BLaER1 treated with 17β-estradiol and CSF1 and Interleukin-3, amounts not matched to agents 10 nM and 100 nM (cell line): ENCODE measurements at regions not wholly inside any gene's neighbourhood (a gene's known extent, or its start where the extent isn't known, plus 50 kb on each side); places are given as distances from the start of the nearest gene placed in this dataset.

Source experiments
- H3K27ac ChIP-seq, 11 experiments: shearing (Covaris generic); formaldehyde crosslinking; 2 replicates each; pipeline ENCODE4 v1.8.1; 2022
- H3K27me3 ChIP-seq, 11 experiments: shearing (Covaris generic); formaldehyde crosslinking; 2 replicates each; pipeline ENCODE4 v1.8.1; 2022
- H3K36me3 ChIP-seq, 11 experiments: shearing (Covaris generic); formaldehyde crosslinking; 2 replicates each; pipeline ENCODE4 v1.8.1; 2022
- H3K4me1 ChIP-seq, 10 experiments: shearing (Covaris generic); formaldehyde crosslinking; 2 replicates each; pipeline ENCODE4 v1.8.1; 2022
- H3K4me2 ChIP-seq, 11 experiments: shearing (Covaris generic); formaldehyde crosslinking; 2 replicates each; pipeline ENCODE4 v1.8.1; 2022
- H3K4me3 ChIP-seq, 10 experiments: shearing (Covaris generic); formaldehyde crosslinking; 2 replicates each; pipeline ENCODE4 v1.8.1; 2022
- H3K9ac ChIP-seq, 11 experiments: shearing (Covaris generic); formaldehyde crosslinking; 2 replicates each; pipeline ENCODE4 v1.8.1; 2022
- H3K9me3 ChIP-seq, 11 experiments: shearing (Covaris generic); formaldehyde crosslinking; replicated peaks in 1 of 11; 2 replicates each; pipeline ENCODE4 v1.8.1; 2022
- H4K20me1 ChIP-seq, 11 experiments: shearing (Covaris generic); formaldehyde crosslinking; 2 replicates each; pipeline ENCODE4 v1.8.1; 2022
- Cebpa-rat ChIP-seq, 11 experiments: shearing (Covaris generic); IDR thresholded peaks; 2 replicates each; pipeline ENCODE4 v1.8.1; 2022

GRCh38 chr20:6999381-6999780 lies 231.9 kb downstream of the BMP2 start:
- TF ChIP-seq Cebpa-rat (IDR thresholded peaks at IDR 0.05): no peak
- H3K36me3 ChIP-seq: no peaks in the 10 kb centered on the region
- H3K4me3 ChIP-seq: no peak overlapping the region
- peaks cover 0 to 7% (median 4%) of the 10 kb centered on the region in 10 experiments; a peak in 5 of 20 replicates for H3K4me1 ChIP-seq
- H3K27ac ChIP-seq: no peak overlapping the region
- no peaks in the 10 kb centered on the region for H3K27me3 ChIP-seq
- H3K9ac ChIP-seq: no peak overlapping the region
- H3K4me2 ChIP-seq: no peak overlapping the region
- no peaks in the 10 kb centered on the region for H4K20me1 ChIP-seq
- no peaks in the 10 kb centered on the region for H3K9me3 ChIP-seq

- no peaks in the 10 kb centered on the region for H4K20me1 ChIP-seq
- no peak overlapping the region for H3K4me3 ChIP-seq
- peaks cover 0 to 7% (median 4%) of the 10 kb centered on the region in 10 experiments; a peak in 5 of 20 replicates for H3K4me1 ChIP-seq
- no peak overlapping the region for H3K27ac ChIP-seq
- peak in 1 of 11 experiments; percentile 24; a peak in 1 of 22 replicates for TF ChIP-seq Cebpa-rat (IDR thresholded peaks at IDR 0.05)
- H3K4me2 ChIP-seq: peak overlapping the region in 4 of 11 experiments; percentile 1 to 35 (median 7); a peak in 1 of 22 replicates
- no peaks in the 10 kb centered on the region for H3K27me3 ChIP-seq
- peaks cover 2 to 20% (median 7%) of the 10 kb centered on the region in 11 experiments; a peak in 17 of 22 replicates for H3K9me3 ChIP-seq
- no peak overlapping the region for H3K9ac ChIP-seq
- no peaks in the 10 kb centered on the region for H3K36me3 ChIP-seq
These were observed 236.1 kb downstream of the BMP2 start for GRCh38 chr20:7003598-7003997.

- Histone ChIP-seq H3K9me3 (peaks cover 4 to 22% (median 9%) of the 10 kb centered on the region in 11 experiments; a peak in 17 of 22 replicates), H4K20me1 (no peaks in the 10 kb centered on the region), H3K4me3 (no peak overlapping the region), H3K4me1 (peaks cover 0 to 7% (median 4%) of the 10 kb centered on the region in 10 experiments; a peak in 5 of 20 replicates), H3K27ac (no peak overlapping the region), H3K36me3 (no peaks in the 10 kb centered on the region), H3K9ac (no peak overlapping the region), H3K4me2 (no peak overlapping the region), H3K27me3 (no peaks in the 10 kb centered on the region)
- no peak for TF ChIP-seq Cebpa-rat (IDR thresholded peaks at IDR 0.05)
These were observed 237.3 kb downstream of the BMP2 start for GRCh38 chr20:7004801-7005200.

- Histone ChIP-seq H3K4me1 (no peaks in the 10 kb centered on the region), H3K36me3 (no peaks in the 10 kb centered on the region), H3K27me3 (no peaks in the 10 kb centered on the region), H4K20me1 (no peaks in the 10 kb centered on the region), H3K4me3 (no peak overlapping the region), H3K9me3 (peaks cover 4 to 22% (median 9%) of the 10 kb centered on the region in 11 experiments; a peak in 17 of 22 replicates), H3K27ac (no peak overlapping the region), H3K4me2 (no peak overlapping the region), H3K9ac (no peak overlapping the region)
- peak in 3 of 11 experiments; percentile 24 to 60 (median 37); a peak in 4 of 22 replicates for TF ChIP-seq Cebpa-rat (IDR thresholded peaks at IDR 0.05)
These were observed 243.0 kb downstream of the BMP2 start for GRCh38 chr20:7010527-7010926.

- H3K9ac ChIP-seq: no peak overlapping the region
- no peaks in the 10 kb centered on the region for H3K4me1 ChIP-seq
- H3K36me3 ChIP-seq: no peaks in the 10 kb centered on the region
- H3K27ac ChIP-seq: no peak overlapping the region
- H3K9me3 ChIP-seq: 0 out of 22 replicates have a peak, but pooled peaks cover 0 to 3% (median 0%) of the 10 kb centered on the region in 11 experiments
- no peak overlapping the region for H3K4me3 ChIP-seq
- no peaks in the 10 kb centered on the region for H4K20me1 ChIP-seq
- H3K4me2 ChIP-seq: no peak overlapping the region
- H3K27me3 ChIP-seq: no peaks in the 10 kb centered on the region
- TF ChIP-seq Cebpa-rat (IDR thresholded peaks at IDR 0.05): no peak
These were observed 247.8 kb downstream of the BMP2 start for GRCh38 chr20:7015257-7015656.

GRCh38 chr20:7022597-7022996 lies 255.1 kb downstream of the BMP2 start:
- Histone ChIP-seq H3K4me1 (peaks cover 0 to 6% (median 0%) of the 10 kb centered on the region in 10 experiments; a peak in 3 of 20 replicates), H4K20me1 (no peaks in the 10 kb centered on the region), H3K4me2 (no peak overlapping the region), H3K27me3 (no peaks in the 10 kb centered on the region), H3K36me3 (no peaks in the 10 kb centered on the region), H3K9ac (no peak overlapping the region), H3K27ac (no peak overlapping the region), H3K4me3 (no peak overlapping the region), H3K9me3 (peaks cover 29 to 37% (median 33%) of the 10 kb centered on the region in 11 experiments)
- no peak for TF ChIP-seq Cebpa-rat (IDR thresholded peaks at IDR 0.05)

- Histone ChIP-seq H3K9me3 (peaks cover 29 to 37% (median 33%) of the 10 kb centered on the region in 11 experiments), H3K4me2 (peak overlapping the region in 1 of 11 experiments; percentile 24; a peak in 1 of 22 replicates), H3K27me3 (no peaks in the 10 kb centered on the region), H3K9ac (no peak overlapping the region), H3K27ac (no peak overlapping the region), H3K4me3 (no peak overlapping the region), H4K20me1 (no peaks in the 10 kb centered on the region), H3K36me3 (no peaks in the 10 kb centered on the region), H3K4me1 (peaks cover 0 to 6% (median 0%) of the 10 kb centered on the region in 10 experiments; a peak in 3 of 20 replicates)
- no peak for TF ChIP-seq Cebpa-rat (IDR thresholded peaks at IDR 0.05)
These were observed 258.1 kb downstream of the BMP2 start for GRCh38 chr20:7025635-7026034.

GRCh38 chr20:7029019-7029418 lies 261.5 kb downstream of the BMP2 start:
- H3K4me3 ChIP-seq: no peak overlapping the region
- H4K20me1 ChIP-seq: no peaks in the 10 kb centered on the region
- H3K36me3 ChIP-seq: no peaks in the 10 kb centered on the region
- H3K4me1 ChIP-seq: peaks cover 0 to 6% (median 0%) of the 10 kb centered on the region in 10 experiments; a peak in 3 of 20 replicates
- H3K9ac ChIP-seq: no peak overlapping the region
- no peak overlapping the region for H3K4me2 ChIP-seq
- peaks cover 0 to 6% (median under 1%) of the 10 kb centered on the region in 11 experiments; a peak in 4 of 22 replicates for H3K9me3 ChIP-seq
- no peak overlapping the region for H3K27ac ChIP-seq
- H3K27me3 ChIP-seq: no peaks in the 10 kb centered on the region
- no peak for TF ChIP-seq Cebpa-rat (IDR thresholded peaks at IDR 0.05)

GRCh38 chr20:7031222-7031621 lies 263.7 kb downstream of the BMP2 start:
- H3K27me3 ChIP-seq: no peaks in the 10 kb centered on the region

GRCh38 chr20:7038029-7038428 lies 270.5 kb downstream of the BMP2 start:
- TF ChIP-seq Cebpa-rat (IDR thresholded peaks at IDR 0.05): no peak
- no peaks in the 10 kb centered on the region for H4K20me1 ChIP-seq
- peaks cover 0 to 9% (median 6%) of the 10 kb centered on the region in 11 experiments; a peak in 10 of 22 replicates for H3K9me3 ChIP-seq
- no peaks in the 10 kb centered on the region for H3K27me3 ChIP-seq
- no peak overlapping the region for H3K27ac ChIP-seq
- no peak overlapping the region for H3K4me3 ChIP-seq
- no peaks in the 10 kb centered on the region for H3K4me1 ChIP-seq
- H3K9ac ChIP-seq: no peak overlapping the region
- no peaks in the 10 kb centered on the region for H3K36me3 ChIP-seq
- H3K4me2 ChIP-seq: no peak overlapping the region

More at GRCh38 chr20:7031222-7031621, 263.7 kb downstream of the BMP2 start:
- H3K9me3 ChIP-seq: peaks cover 0 to 9% (median 6%) of the 10 kb centered on the region in 11 experiments; a peak in 10 of 22 replicates
- TF ChIP-seq Cebpa-rat (IDR thresholded peaks at IDR 0.05): no peak
- no peak overlapping the region for H3K4me3 ChIP-seq
- H3K4me1 ChIP-seq: 0 out of 20 replicates have a peak, but pooled peaks cover 0 to under 1% (median 0%) of the 10 kb centered on the region in 10 experiments
- H3K4me2 ChIP-seq: no peak overlapping the region
- no peak overlapping the region for H3K9ac ChIP-seq
- H4K20me1 ChIP-seq: no peaks in the 10 kb centered on the region
- no peak overlapping the region for H3K27ac ChIP-seq
- no peaks in the 10 kb centered on the region for H3K36me3 ChIP-seq
